Uterus (tissue), 2 donors: ENCODE measurements at regions not wholly inside any gene's neighbourhood (a gene's known extent, or its start where the extent isn't known, plus 50 kb on each side); places are given as distances from the start of the nearest gene placed in this dataset.

Experiments used
- POLR2A ChIP-seq, 2 donors: fragments of 450-650 bp; IDR thresholded peaks; one replicate each; pipeline ENCODE4 v1.6.1; 2016; ENCODE audit warnings: antibody characterized with exemption in 2 of 2, mild to moderate bottlenecking in 1 of 2, moderate library complexity in 1 of 2
- TF ChIP-seq, protein P1 (sequence below), 4 experiments: fragments of 200-600 bp in 2 of 4; fragments of 450-650 bp in 2 of 4; sonication (generic) in 2 of 4; IDR thresholded peaks; one replicate each; pipeline ENCODE4 v1.5.1; 2016 to 2019; ENCODE audit warnings: antibody characterized with exemption in 4 of 4, mild to moderate bottlenecking in 2 of 4, moderate library complexity in 1 of 4

- TF ChIP-seq, protein P1, sequence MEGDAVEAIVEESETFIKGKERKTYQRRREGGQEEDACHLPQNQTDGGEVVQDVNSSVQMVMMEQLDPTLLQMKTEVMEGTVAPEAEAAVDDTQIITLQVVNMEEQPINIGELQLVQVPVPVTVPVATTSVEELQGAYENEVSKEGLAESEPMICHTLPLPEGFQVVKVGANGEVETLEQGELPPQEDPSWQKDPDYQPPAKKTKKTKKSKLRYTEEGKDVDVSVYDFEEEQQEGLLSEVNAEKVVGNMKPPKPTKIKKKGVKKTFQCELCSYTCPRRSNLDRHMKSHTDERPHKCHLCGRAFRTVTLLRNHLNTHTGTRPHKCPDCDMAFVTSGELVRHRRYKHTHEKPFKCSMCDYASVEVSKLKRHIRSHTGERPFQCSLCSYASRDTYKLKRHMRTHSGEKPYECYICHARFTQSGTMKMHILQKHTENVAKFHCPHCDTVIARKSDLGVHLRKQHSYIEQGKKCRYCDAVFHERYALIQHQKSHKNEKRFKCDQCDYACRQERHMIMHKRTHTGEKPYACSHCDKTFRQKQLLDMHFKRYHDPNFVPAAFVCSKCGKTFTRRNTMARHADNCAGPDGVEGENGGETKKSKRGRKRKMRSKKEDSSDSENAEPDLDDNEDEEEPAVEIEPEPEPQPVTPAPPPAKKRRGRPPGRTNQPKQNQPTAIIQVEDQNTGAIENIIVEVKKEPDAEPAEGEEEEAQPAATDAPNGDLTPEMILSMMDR (IDR thresholded peaks at IDR 0.05), result no peak
- TF ChIP-seq POLR2A (IDR thresholded peaks at IDR 0.05), result no peak
Measured at GRCh38 chr10:29738341-29738740, 103.6 kb upstream of the SVIL start.
